Retinal pigment epithelial cell (primary cell): ENCODE measurements at regions not wholly inside any gene's neighbourhood (a gene's known extent, or its start where the extent isn't known, plus 50 kb on each side); places are given as distances from the start of the nearest gene placed in this dataset.

Source experiments
- DNase-seq: peaks from one replicate; pipeline ENCODE4 v3.0.0-alpha.2; 2010; ENCODE audit warnings: low read depth
- H3K4me3 ChIP-seq: 2 replicates; pipeline ENCODE4 v1.5.1; 2011; ENCODE audit warnings: mild to moderate bottlenecking, low read length, control low read depth, moderate library complexity
- TF ChIP-seq, protein P1 (sequence below): conservative IDR thresholded peaks from 2 replicates; pipeline ENCODE4 v1.5.1; 2011; ENCODE audit warnings: low read depth, low read length, control low read depth, inconsistent platforms

DNA sequence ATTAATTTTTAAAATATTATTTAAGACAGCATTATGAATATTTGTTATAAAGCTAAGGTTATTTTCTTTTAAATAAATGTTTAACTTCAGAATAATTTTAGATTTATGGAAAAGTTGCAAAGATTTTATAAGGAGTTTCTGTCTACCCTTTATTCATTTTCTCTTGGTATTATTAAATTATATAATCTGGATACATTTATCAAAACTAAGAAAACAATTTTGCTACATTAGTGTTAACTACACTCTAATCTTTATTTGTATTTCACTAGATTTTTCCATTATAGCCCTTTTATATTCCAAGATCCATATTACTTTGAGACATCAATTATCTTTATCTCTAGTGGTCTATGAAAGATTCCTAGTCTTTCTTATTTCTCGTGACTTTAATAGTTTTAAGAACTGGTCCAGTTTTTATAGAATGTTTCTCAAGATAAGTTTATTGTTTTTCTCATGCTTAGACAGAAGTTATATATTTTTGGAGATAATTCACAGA lies 1243.7 kb upstream of the PCDH9 start:
- TF ChIP-seq, protein P1, sequence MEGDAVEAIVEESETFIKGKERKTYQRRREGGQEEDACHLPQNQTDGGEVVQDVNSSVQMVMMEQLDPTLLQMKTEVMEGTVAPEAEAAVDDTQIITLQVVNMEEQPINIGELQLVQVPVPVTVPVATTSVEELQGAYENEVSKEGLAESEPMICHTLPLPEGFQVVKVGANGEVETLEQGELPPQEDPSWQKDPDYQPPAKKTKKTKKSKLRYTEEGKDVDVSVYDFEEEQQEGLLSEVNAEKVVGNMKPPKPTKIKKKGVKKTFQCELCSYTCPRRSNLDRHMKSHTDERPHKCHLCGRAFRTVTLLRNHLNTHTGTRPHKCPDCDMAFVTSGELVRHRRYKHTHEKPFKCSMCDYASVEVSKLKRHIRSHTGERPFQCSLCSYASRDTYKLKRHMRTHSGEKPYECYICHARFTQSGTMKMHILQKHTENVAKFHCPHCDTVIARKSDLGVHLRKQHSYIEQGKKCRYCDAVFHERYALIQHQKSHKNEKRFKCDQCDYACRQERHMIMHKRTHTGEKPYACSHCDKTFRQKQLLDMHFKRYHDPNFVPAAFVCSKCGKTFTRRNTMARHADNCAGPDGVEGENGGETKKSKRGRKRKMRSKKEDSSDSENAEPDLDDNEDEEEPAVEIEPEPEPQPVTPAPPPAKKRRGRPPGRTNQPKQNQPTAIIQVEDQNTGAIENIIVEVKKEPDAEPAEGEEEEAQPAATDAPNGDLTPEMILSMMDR: no peak
- DNase-seq: no peak
- no peak overlapping the region for H3K4me3 ChIP-seq

- TF ChIP-seq, protein P1: no peak
- H3K4me3 ChIP-seq: no peak overlapping the region
These were observed 1237.0 kb upstream of the PCDH9 start for GRCh38 chr13:68467160-68467559.

DNA sequence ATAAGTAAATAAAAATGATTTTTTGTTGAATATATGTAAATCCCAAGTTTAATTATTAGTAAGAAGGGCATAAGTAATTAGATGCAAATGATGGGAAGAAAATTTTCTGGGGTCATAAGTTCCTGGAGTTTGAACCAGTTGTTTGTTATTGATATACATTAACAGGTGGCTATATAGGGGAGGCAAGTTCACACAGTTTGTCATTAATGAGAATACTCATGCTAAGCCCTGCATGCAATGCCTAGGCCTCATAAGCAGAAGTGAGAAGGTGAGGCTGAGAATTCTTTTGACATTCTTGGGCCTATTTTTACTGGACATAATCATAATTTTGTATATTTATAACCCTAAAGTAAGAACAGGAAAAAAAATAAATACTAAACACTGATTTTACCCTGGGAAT lies 1210.7 kb upstream of the PCDH9 start:
- TF ChIP-seq, protein P1: no peak
- no peak overlapping the region for H3K4me3 ChIP-seq
- DNase-seq: no peak

More at GRCh38 chr13:68467160-68467559, 1237.0 kb upstream of the PCDH9 start:
- no peak for DNase-seq

GRCh38 chr13:68439817-68440216 lies 1209.7 kb upstream of the PCDH9 start:
- no peak overlapping the region for H3K4me3 ChIP-seq
- DNase-seq: no peak
- TF ChIP-seq, protein P1: no peak

DNA sequence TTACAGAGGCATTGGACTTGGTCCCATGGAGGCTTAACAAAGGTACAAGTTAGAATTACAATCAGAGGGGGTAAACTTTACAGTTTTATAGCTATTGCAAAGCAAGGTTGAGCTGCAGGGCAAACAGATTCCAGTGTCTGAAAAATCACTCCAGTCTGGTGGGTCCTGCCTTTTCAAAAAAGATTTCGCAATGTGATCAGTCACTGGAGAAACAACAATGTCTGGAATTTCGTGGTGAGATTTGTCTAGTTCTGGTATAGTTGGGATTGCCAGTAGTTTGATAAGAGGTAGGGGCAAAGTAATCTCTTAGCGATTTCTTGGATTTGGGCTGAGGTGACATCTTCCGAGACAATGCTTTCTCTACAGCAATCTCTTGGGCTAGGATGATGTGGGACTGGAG lies 1198.2 kb upstream of the PCDH9 start:
- H3K4me3 ChIP-seq: no peak overlapping the region
- TF ChIP-seq, protein P1: no peak
- peak; percentile 19 for DNase-seq

DNA sequence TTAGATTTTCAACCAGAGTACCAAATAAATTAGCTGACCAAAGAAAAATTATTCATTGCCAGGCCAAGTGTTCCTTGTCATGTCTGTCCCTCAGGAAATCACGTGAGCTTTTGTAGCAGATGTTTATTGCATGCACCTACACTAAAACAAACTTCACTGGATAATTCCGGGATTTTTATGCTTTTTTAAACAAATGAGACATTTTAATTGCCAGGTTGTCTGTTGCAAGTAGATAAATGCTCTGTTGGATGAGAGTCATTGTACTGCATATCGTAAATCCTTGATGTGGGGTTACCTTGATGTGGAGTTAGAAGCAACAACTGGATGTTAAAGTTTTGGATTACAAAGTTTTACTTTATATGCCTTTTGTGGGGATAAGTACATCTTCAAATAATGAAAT lies 1187.7 kb upstream of the PCDH9 start:
- TF ChIP-seq, protein P1: no peak
- DNase-seq: no peak
- no peak overlapping the region for H3K4me3 ChIP-seq

DNA sequence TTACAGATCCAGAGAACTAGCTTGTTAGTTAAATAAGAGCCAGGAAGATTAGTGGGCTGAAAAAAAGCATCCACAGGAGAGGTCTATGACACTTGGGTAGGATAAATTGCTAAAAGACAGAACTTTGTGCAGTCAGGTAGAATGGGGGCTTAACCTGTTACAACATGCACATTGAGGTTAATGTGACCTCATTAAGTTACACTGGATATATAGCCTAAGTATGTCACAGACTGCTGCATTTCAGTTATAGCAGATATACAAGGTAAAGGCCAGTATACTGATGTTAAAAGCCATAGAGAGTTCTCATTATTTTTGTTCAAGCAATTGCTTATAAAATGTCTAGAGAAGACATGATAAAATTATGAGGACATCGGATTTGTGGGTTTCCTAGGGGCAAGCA lies 1179.9 kb upstream of the PCDH9 start:
- no peak overlapping the region for H3K4me3 ChIP-seq
- TF ChIP-seq, protein P1: no peak
- DNase-seq: no peak
